ENCODE measurements at regions not wholly inside any gene's neighbourhood (a gene's known extent, or its start where the extent isn't known, plus 50 kb on each side); places are given as distances from the start of the nearest gene placed in this dataset.
"Not testable (repeated sequence)": the region's sequence is repeated elsewhere in the genome, so short reads cannot be mapped to it uniquely, and the experiment has no call there.

GRCh38 chr17:63286254-63286653 is 159.9 kb downstream of the CYB561 start:
- in situ Hi-C loops (cut with HindIII; ENCODE audit: low sequenced_read_pairs) = no loop called here

GRCh38 chr17:63287006-63287405 is 159.1 kb downstream of the CYB561 start:
- in situ Hi-C loops (cut with HindIII; ENCODE audit: low sequenced_read_pairs) = not testable (repeated sequence)

GRCh38 chr17:63289931-63290330 is 156.2 kb downstream of the CYB561 start:
- in situ Hi-C loops (cut with HindIII; ENCODE audit: low sequenced_read_pairs) = no loop called here

GRCh38 chr17:63290351-63290750 is 155.8 kb downstream of the CYB561 start:
- in situ Hi-C loops (cut with HindIII; ENCODE audit: low sequenced_read_pairs) = no loop called here

GRCh38 chr17:63290784-63291183 is 155.3 kb downstream of the CYB561 start:
- in situ Hi-C loops (cut with HindIII; ENCODE audit: low sequenced_read_pairs) = no loop called here

- in situ Hi-C loops (cut with HindIII; ENCODE audit: low sequenced_read_pairs) = no loop called here
These were observed 154.8 kb downstream of the CYB561 start for GRCh38 chr17:63291258-63291657.

- in situ Hi-C loops (cut with HindIII; ENCODE audit: low sequenced_read_pairs) = no loop called here
These were observed 153.7 kb downstream of the CYB561 start for GRCh38 chr17:63292421-63292820.

- in situ Hi-C loops (cut with HindIII; ENCODE audit: low sequenced_read_pairs) = no loop called here
These were observed 152.6 kb downstream of the CYB561 start for GRCh38 chr17:63293323-63294075.

GRCh38 chr17:63294776-63295175 is 151.3 kb downstream of the CYB561 start:
- in situ Hi-C loops (cut with HindIII; ENCODE audit: low sequenced_read_pairs) = no loop called here

- in situ Hi-C loops (cut with HindIII; ENCODE audit: low sequenced_read_pairs) = no loop called here
These were observed 150.8 kb downstream of the CYB561 start for GRCh38 chr17:63295288-63295687.

- in situ Hi-C loops (cut with HindIII; ENCODE audit: low sequenced_read_pairs) = no loop called here
These were observed 150.1 kb downstream of the CYB561 start for GRCh38 chr17:63295839-63296590.

GRCh38 chr17:63298916-63299315 is 147.2 kb downstream of the CYB561 start:
- in situ Hi-C loops (cut with HindIII; ENCODE audit: low sequenced_read_pairs) = not testable (repeated sequence)

GRCh38 chr17:63304704-63305261 is 141.3 kb downstream of the CYB561 start:
- in situ Hi-C loops (cut with HindIII; ENCODE audit: low sequenced_read_pairs) = no loop called here

GRCh38 chr17:63305857-63306256 is 140.2 kb downstream of the CYB561 start:
- in situ Hi-C loops (cut with HindIII; ENCODE audit: low sequenced_read_pairs) = no loop called here

GRCh38 chr17:63306855-63307254 is 139.3 kb downstream of the CYB561 start:
- in situ Hi-C loops (cut with HindIII; ENCODE audit: low sequenced_read_pairs) = no loop called here

- in situ Hi-C loops (cut with HindIII; ENCODE audit: low sequenced_read_pairs) = no loop called here
These were observed 137.8 kb downstream of the CYB561 start for GRCh38 chr17:63308272-63308671.

- in situ Hi-C loops (cut with HindIII; ENCODE audit: low sequenced_read_pairs) = no loop called here
These were observed 137.1 kb downstream of the CYB561 start for GRCh38 chr17:63309021-63309420.

GRCh38 chr17:63311416-63311937 is 134.6 kb downstream of the CYB561 start:
- in situ Hi-C loops (cut with HindIII; ENCODE audit: low sequenced_read_pairs) = no loop called here

- in situ Hi-C loops (cut with HindIII; ENCODE audit: low sequenced_read_pairs) = no loop called here
These were observed 131.3 kb downstream of the CYB561 start for GRCh38 chr17:63314761-63315160.

GRCh38 chr17:63316100-63316499 is 130.0 kb downstream of the CYB561 start:
- in situ Hi-C loops (cut with HindIII; ENCODE audit: low sequenced_read_pairs) = no loop called here

GRCh38 chr17:63317166-63317840 is 128.8 kb downstream of the CYB561 start:
- in situ Hi-C loops (cut with HindIII; ENCODE audit: low sequenced_read_pairs) = no loop called here

Measured in endothelial cell of hepatic sinusoid (primary cell).